GM18951 (cell line): ENCODE measurements at regions not wholly inside any gene's neighbourhood (a gene's known extent, or its start where the extent isn't known, plus 50 kb on each side); places are given as distances from the start of the nearest gene placed in this dataset.

Experiments
- POLR2A ChIP-seq: IDR thresholded peaks from 4 replicates; pipeline ENCODE4 v1.6.1; 2011; ENCODE audit warnings: mild to moderate bottlenecking; ENCODE audit not compliant: insufficient read length, insufficient read depth; ENCODE audit errors: extremely low read depth
- in situ Hi-C: fragments of 300-500 bp; cut with MboI; formaldehyde crosslinking; loops from one replicate; pipeline ENCODE4 v1.12.0; 2022; ENCODE audit warnings: low sequenced_read_pairs, mixed read lengths, inconsistent platforms; ENCODE audit not compliant: unreplicated experiment

DNA sequence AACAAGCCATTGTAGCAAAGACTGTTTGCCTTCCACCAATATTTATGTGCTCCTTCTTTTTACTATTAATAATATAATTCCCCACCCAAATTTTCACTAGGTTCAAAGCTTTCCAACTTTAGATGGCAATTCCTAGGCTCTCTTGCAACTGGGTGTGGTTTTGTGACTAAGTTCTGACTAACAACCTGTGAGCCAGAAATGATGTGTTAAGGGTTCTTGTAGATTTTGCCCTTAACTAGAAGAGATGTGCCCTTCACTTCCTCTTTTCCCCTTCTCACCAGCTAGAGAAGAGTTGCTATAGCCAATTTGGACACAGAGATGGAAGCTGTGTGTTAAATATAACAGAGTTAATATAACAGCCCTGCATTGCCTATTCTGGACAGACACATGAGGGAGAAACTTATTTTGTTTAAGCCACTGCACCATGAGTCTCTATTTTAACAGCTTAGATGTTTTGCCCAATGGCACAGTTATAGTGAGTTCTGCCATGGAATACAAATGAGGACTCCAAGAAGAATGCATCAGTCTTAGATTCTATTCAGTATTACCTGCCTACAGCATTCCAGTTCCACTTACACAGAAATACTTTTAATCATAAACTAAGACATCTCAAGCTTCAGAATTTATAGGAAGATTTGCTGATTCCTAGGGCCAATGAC is 216.2 kb downstream of the DUSP6 start:
- no peak for TF ChIP-seq POLR2A
- in situ Hi-C loops = no loop called here

DNA sequence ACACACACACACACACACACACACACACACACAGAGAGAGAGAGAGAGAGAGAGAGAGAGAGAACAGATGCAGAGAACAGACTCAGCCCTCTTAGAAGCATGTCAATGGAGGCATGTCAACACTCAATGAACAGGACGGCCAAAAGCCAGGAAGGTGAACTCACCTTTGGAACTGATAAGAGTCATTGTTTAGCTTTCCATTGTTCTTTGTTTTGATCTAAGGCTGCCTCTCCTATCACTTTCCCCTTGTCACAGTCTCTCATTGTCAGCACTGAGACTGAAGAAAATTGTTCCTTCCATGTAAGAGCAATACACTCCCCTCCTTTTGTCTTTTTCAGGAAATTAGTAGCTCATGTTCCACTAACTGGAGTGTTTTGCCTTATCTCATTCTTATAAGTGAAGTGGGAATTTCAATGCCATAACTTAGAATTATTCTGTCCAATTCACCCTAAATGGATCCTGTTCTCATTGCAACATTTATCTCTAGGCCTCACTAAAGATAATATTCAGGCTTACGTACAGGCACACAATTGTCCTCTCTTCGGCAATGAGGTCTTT is 218.0 kb downstream of the DUSP6 start:
- in situ Hi-C loops = no loop called here
- no peak for TF ChIP-seq POLR2A

DNA sequence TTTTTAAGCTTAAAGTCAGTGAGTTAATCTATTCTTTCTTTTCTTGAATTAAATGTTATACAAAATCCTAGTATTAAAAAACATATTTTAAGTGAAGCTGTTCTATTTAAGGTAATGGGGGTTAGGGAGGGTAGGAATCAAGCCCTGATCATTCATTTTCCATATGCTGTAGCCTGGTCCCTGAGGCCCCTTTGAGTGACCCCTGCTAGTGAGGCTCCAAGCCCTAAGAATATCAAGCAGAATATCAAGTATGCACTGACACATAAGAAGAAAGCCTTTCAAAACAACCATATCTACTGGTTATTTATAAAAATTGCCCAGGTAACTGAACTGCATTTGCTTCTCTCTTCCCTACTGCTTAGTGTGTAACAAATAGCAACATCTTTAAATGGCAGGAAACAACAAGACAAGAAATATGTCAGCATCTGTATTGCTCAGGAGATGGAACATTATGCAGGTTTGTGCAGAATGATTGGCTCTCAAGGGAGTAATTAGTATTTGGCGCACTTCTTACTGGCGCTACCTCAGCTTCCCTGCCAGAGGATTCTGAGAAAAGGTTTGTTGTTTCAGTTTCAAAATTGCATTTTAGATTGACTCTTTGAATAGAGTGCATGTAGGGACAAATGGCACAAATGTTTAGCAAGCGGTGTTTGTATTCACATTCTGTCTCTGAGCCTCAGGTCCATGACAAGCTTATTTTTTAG is 223.0 kb downstream of the DUSP6 start:
- no peak for TF ChIP-seq POLR2A
- in situ Hi-C loops = no loop called here

GRCh38 chr12:89126712-89127111 is 225.6 kb downstream of the DUSP6 start:
- TF ChIP-seq POLR2A = no peak
- in situ Hi-C loops = no loop called here

DNA sequence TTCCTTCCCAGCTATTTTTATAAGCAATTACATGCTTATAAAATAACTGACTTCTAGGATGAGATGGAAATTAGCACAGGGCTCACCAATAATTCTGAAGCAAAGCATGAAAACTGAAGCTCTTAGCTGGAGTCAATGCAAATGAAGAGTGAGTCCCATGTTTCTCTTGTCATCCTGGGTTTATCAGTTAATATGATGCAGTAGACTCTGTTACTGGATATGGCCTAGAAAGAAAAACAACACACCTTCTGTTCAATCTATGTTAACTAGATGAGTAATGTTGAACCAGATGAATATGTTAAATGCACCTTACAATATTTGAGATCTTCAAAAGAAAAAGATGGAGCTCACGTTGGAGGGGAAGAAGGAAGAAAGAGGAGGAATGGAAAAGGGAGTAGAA is 229.4 kb downstream of the DUSP6 start:
- in situ Hi-C loops = no loop called here
- no peak for TF ChIP-seq POLR2A

- no peak for TF ChIP-seq POLR2A
- in situ Hi-C loops = no loop called here
These were observed 234.8 kb downstream of the DUSP6 start for GRCh38 chr12:89117448-89118034.

- in situ Hi-C loops = no loop called here
- no peak for TF ChIP-seq POLR2A
These were observed 240.3 kb downstream of the DUSP6 start for GRCh38 chr12:89111964-89112363.

DNA sequence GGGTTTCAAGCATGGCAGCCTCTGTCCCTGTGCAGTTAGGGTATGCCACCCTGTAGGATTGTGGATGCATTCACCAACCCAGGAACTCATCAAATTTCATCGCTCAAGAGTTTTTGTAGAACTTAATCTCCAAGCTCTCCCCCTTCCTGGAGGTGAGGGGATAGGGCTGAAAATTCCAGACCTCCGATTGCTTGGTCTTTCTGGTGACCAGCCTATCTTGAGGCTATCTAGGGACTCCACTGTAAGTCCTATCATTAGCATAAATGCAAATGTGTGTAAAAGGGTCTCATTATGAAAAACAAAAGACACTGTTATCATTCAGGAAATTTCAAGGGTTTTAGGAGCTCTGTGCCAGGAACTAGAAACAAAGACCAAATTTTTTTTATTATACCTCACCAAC is 244.0 kb downstream of the DUSP6 start:
- TF ChIP-seq POLR2A = no peak
- in situ Hi-C loops = no loop called here

GRCh38 chr12:89106950-89107349 is 245.4 kb downstream of the DUSP6 start:
- TF ChIP-seq POLR2A = no peak
- in situ Hi-C loops = no loop called here

DNA sequence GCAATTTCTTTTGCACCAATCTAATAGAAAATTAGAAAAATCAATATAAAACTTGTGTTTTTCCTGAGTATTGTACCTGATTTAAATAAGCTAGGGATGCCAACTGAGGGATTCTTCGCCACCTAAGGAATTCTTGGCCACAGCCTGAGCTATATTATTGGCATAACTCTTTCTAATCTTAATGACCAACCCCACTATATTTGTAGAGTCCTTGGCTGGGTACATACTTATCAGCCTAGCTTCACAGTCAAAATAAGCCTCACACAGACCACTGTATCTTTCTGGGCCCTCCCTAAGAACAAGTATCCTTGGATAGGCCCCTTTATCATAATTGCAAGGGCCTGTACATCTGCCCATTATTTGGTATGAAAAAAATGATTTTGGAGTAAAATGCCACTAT is 247.1 kb downstream of the DUSP6 start:
- no peak for TF ChIP-seq POLR2A
- in situ Hi-C loops = no loop called here

DNA sequence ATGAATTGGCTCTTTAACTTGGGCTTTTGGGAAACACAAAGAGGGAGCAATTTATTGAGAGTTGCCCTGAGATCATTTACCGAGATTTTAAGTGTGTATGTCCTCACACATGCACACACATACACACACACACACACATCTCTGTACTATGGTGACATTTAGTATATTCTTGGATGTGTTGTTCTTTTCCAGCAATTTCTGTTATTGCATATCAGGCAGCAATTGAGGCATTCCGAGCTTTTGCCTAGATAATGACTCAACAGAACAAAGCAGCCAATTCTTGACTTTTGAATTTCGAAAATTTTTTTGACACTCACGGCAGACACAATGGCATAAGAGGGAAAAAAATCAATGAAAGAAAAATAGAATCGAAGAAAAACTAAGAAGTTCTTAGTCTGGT is 248.5 kb downstream of the DUSP6 start:
- no peak for TF ChIP-seq POLR2A

GRCh38 chr12:89101440-89101839 is 250.9 kb downstream of the DUSP6 start:
- no peak for TF ChIP-seq POLR2A
- in situ Hi-C loops = no loop called here

More for the DNA sequence above, 248.5 kb downstream of the DUSP6 start:
- in situ Hi-C loops = no loop called here

GRCh38 chr12:89098441-89099112 is 253.7 kb downstream of the DUSP6 start:
- in situ Hi-C loops = no loop called here
- TF ChIP-seq POLR2A = no peak
